GM21360 (cell line): ENCODE measurements at regions not wholly inside any gene's neighbourhood (a gene's known extent, or its start where the extent isn't known, plus 50 kb on each side); places are given as distances from the start of the nearest gene placed in this dataset.

Experiments used
- ATAC-seq: cut with Tn5 transposase; IDR thresholded peaks from one replicate; pipeline ENCODE4 v1.9.1; 2021; ENCODE audit warnings: mild to moderate bottlenecking, moderate library complexity; ENCODE audit not compliant: unreplicated experiment

- ATAC-seq = no peak
Observed at GRCh38 chr16:13291591-13292333, 390.4 kb downstream of the SHISA9 start.

- no peak for ATAC-seq
Observed at GRCh38 chr16:13296206-13296605, 394.8 kb downstream of the SHISA9 start.

GRCh38 chr16:13298666-13299065 is 397.3 kb downstream of the SHISA9 start:
- no peak for ATAC-seq

- no peak for ATAC-seq
Observed at GRCh38 chr16:13300066-13300840, 398.9 kb downstream of the SHISA9 start.

- no peak for ATAC-seq
Observed at GRCh38 chr16:13305019-13305755, 403.8 kb downstream of the SHISA9 start.

GRCh38 chr16:13306161-13306995 is 405.0 kb downstream of the SHISA9 start:
- no peak for ATAC-seq

- ATAC-seq = no peak
Observed at GRCh38 chr16:13307255-13307654, 405.9 kb downstream of the SHISA9 start.

GRCh38 chr16:13307851-13308250 is 406.5 kb downstream of the SHISA9 start:
- ATAC-seq = no peak

- no peak for ATAC-seq
Observed at GRCh38 chr16:13312063-13312462, 410.7 kb downstream of the SHISA9 start.

- no peak for ATAC-seq
Observed at GRCh38 chr16:13313351-13313750, 412.0 kb downstream of the SHISA9 start.

GRCh38 chr16:13314633-13315032 is 413.2 kb downstream of the SHISA9 start:
- ATAC-seq = no peak

GRCh38 chr16:13315642-13316427 is 414.4 kb downstream of the SHISA9 start:
- ATAC-seq = no peak

- ATAC-seq = no peak
Observed at GRCh38 chr16:13322336-13322735, 420.9 kb downstream of the SHISA9 start.

GRCh38 chr16:13324851-13325250 is 423.5 kb downstream of the SHISA9 start:
- no peak for ATAC-seq

- no peak for ATAC-seq
Observed at GRCh38 chr16:13325396-13325795, 424.0 kb downstream of the SHISA9 start.

- no peak for ATAC-seq
Observed at GRCh38 chr16:13331918-13332317, 430.5 kb downstream of the SHISA9 start.

GRCh38 chr16:13332713-13333255 is 431.4 kb downstream of the SHISA9 start:
- no peak for ATAC-seq

GRCh38 chr16:13333336-13333735 is 431.9 kb downstream of the SHISA9 start:
- ATAC-seq = no peak

- no peak for ATAC-seq
Observed at GRCh38 chr16:13335879-13336278, 434.5 kb downstream of the SHISA9 start.

- no peak for ATAC-seq
Observed at GRCh38 chr16:13336335-13336734, 434.9 kb downstream of the SHISA9 start.
